H1 (cell line): ENCODE measurements at regions not wholly inside any gene's neighbourhood (a gene's known extent, or its start where the extent isn't known, plus 50 kb on each side); places are given as distances from the start of the nearest gene placed in this dataset.

Source experiments
- ATF2 ChIP-seq: IDR thresholded peaks from 2 replicates; pipeline ENCODE4 v1.6.1; 2012; ENCODE audit warnings: low read length, inconsistent platforms
- EP300 ChIP-seq, 2 experiments: IDR thresholded peaks; 1 replicate in 1 of 2; 2 replicates in 1 of 2; pipeline ENCODE4 v1.6.1; 2011 to 2012; ENCODE audit warnings: low read depth in 2 of 2, low read length in 2 of 2, mild to moderate bottlenecking in 2 of 2, borderline replicate concordance in 1 of 2, inconsistent platforms in 1 of 2, moderate library complexity in 1 of 2
- EZH2 ChIP-seq: fragments of 200-600 bp; sonication (generic); IDR thresholded peaks from 2 replicates; pipeline ENCODE4 v1.7.1; 2012; ENCODE audit warnings: low read depth, mild to moderate bottlenecking, moderate library complexity, low read length, inconsistent platforms; ENCODE audit not compliant: severe bottlenecking
- GABPA ChIP-seq: IDR thresholded peaks from 2 replicates; pipeline ENCODE4 v1.6.1; 2011; ENCODE audit warnings: mild to moderate bottlenecking, low read length, moderate library complexity, borderline replicate concordance; ENCODE audit not compliant: insufficient read depth
- KDM1A ChIP-seq: fragments of 200-600, 300-600 bp; sonication (generic); IDR thresholded peaks from 2 replicates; pipeline ENCODE4 v1.7.1; 2016; ENCODE audit warnings: mild to moderate bottlenecking, low read length, borderline replicate concordance
- KDM5A ChIP-seq: fragments of 200-600 bp; IDR thresholded peaks from 2 replicates; pipeline ENCODE4 v1.7.1; 2012; ENCODE audit warnings: mild to moderate bottlenecking, low read length, inconsistent platforms, mixed read lengths
- POLR2A ChIP-seq, 2 experiments: IDR thresholded peaks; 1 replicate in 1 of 2; 2 replicates in 1 of 2; pipeline ENCODE4 v1.6.1; 2011; ENCODE audit warnings: low read depth in 2 of 2, low read length in 2 of 2, mild to moderate bottlenecking in 2 of 2; ENCODE audit errors: control extremely low read depth in 1 of 2
- POLR2AphosphoS5 ChIP-seq: IDR thresholded peaks from 2 replicates; pipeline ENCODE4 v1.6.1; 2011; ENCODE audit warnings: low read depth, low read length
- SP1 ChIP-seq: IDR thresholded peaks from 2 replicates; pipeline ENCODE4 v1.6.1; 2011; ENCODE audit warnings: low read depth, low read length
- TAF1 ChIP-seq: IDR thresholded peaks from 2 replicates; pipeline ENCODE4 v1.6.1; 2011; ENCODE audit warnings: mild to moderate bottlenecking, low read depth, low read length
- TBP ChIP-seq: IDR thresholded peaks from 2 replicates; pipeline ENCODE4 v1.6.1; 2011; ENCODE audit warnings: low read depth, low read length, improper control_type of control experiment
- YY1 ChIP-seq: IDR thresholded peaks from 2 replicates; pipeline ENCODE4 v1.6.1; 2011; ENCODE audit warnings: low read depth, mild to moderate bottlenecking, low read length
- TF ChIP-seq, protein P1 (sequence below), 3 experiments: IDR thresholded peaks; 1 replicate in 2 of 3; 2 replicates in 1 of 3; pipeline versions ENCODE4 v1.5.1 to v1.6.1; 2011; ENCODE audit warnings: low read length in 3 of 3, mild to moderate bottlenecking in 3 of 3, inconsistent platforms in 2 of 3, low read depth in 1 of 3, moderate library complexity in 1 of 3; ENCODE audit not compliant: insufficient read depth in 1 of 3; ENCODE audit errors: control extremely low read depth in 1 of 3

- TF ChIP-seq, protein P1, sequence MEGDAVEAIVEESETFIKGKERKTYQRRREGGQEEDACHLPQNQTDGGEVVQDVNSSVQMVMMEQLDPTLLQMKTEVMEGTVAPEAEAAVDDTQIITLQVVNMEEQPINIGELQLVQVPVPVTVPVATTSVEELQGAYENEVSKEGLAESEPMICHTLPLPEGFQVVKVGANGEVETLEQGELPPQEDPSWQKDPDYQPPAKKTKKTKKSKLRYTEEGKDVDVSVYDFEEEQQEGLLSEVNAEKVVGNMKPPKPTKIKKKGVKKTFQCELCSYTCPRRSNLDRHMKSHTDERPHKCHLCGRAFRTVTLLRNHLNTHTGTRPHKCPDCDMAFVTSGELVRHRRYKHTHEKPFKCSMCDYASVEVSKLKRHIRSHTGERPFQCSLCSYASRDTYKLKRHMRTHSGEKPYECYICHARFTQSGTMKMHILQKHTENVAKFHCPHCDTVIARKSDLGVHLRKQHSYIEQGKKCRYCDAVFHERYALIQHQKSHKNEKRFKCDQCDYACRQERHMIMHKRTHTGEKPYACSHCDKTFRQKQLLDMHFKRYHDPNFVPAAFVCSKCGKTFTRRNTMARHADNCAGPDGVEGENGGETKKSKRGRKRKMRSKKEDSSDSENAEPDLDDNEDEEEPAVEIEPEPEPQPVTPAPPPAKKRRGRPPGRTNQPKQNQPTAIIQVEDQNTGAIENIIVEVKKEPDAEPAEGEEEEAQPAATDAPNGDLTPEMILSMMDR (IDR thresholded peaks at IDR 0.05; ENCODE audit: control extremely low read depth in 1 of 3, insufficient read depth in 1 of 3, low read depth in 1 of 3, low read length in 3 of 3): no peak
- TF ChIP-seq YY1 (no peak), ATF2 (no peak), KDM1A (no peak), SP1 (no peak), POLR2A (IDR thresholded peaks at IDR 0.05; ENCODE audit: control extremely low read depth in 1 of 2, low read depth in 2 of 2, low read length in 2 of 2) (no peak), TAF1 (no peak), POLR2AphosphoS5 (no peak), EZH2 (no peak), GABPA (no peak), KDM5A (no peak), TBP (no peak), EP300 (IDR thresholded peaks at IDR 0.05; ENCODE audit: borderline replicate concordance in 1 of 2, low read depth in 2 of 2, low read length in 2 of 2) (no peak)
These were observed 592.1 kb downstream of the SI start for GRCh38 chr3:164486150-164486549.
